Osteocyte (in vitro differentiated cells): ENCODE measurements at regions not wholly inside any gene's neighbourhood (a gene's known extent, or its start where the extent isn't known, plus 50 kb on each side); places are given as distances from the start of the nearest gene placed in this dataset.

Experiments
- DNase-seq: peaks from one replicate; pipeline ENCODE4 v3.0.0; 2021; ENCODE audit warnings: mixed read lengths; ENCODE audit not compliant: unreplicated experiment; ENCODE audit errors: extremely low spot score
- H3K27ac Mint-ChIP-seq: one replicate; pipeline ENCODE4 v1.8.0; 2021; ENCODE audit warnings: mild to moderate bottlenecking, mixed read lengths; ENCODE audit not compliant: unreplicated experiment
- H3K27me3 Mint-ChIP-seq: one replicate; pipeline ENCODE4 v1.8.0; 2021; ENCODE audit warnings: mixed read lengths; ENCODE audit not compliant: unreplicated experiment
- H3K36me3 Mint-ChIP-seq: one replicate; pipeline ENCODE4 v1.8.0; 2021; ENCODE audit warnings: mixed read lengths; ENCODE audit not compliant: unreplicated experiment
- H3K4me1 Mint-ChIP-seq: one replicate; pipeline ENCODE4 v1.8.0; 2021; ENCODE audit warnings: mixed read lengths; ENCODE audit not compliant: unreplicated experiment
- H3K4me3 Mint-ChIP-seq: one replicate; pipeline ENCODE4 v1.8.0; 2021; ENCODE audit warnings: mild to moderate bottlenecking, moderate library complexity, mixed read lengths; ENCODE audit not compliant: unreplicated experiment
- H3K9me3 Mint-ChIP-seq: one replicate; pipeline ENCODE4 v1.8.0; 2021; ENCODE audit warnings: mixed read lengths; ENCODE audit not compliant: unreplicated experiment
- CTCF ChIP-seq: fragments of 200-600 bp; sonication (generic); IDR thresholded peaks from 2 replicates; pipeline ENCODE4 v1.5.0; 2021; ENCODE audit warnings: antibody characterized with exemption, mild to moderate bottlenecking, moderate library complexity

- Mint-ChIP-seq H3K9me3 (no peaks in the 10 kb centered on the region), H3K27me3 (no peaks in the 10 kb centered on the region), H3K27ac (no peak overlapping the region), H3K4me3 (no peak overlapping the region), H3K4me1 (peaks cover 46% of the 10 kb centered on the region), H3K36me3 (no peaks in the 10 kb centered on the region)
- no peak for DNase-seq
- TF ChIP-seq CTCF = no peak
Observed at GRCh38 chr5:124871303-124871702, 124.9 kb upstream of the ZNF608 start.

- no peak overlapping the region for H3K27ac Mint-ChIP-seq
- DNase-seq = no peak
- TF ChIP-seq CTCF = no peak
- no peaks in the 10 kb centered on the region for H3K9me3 Mint-ChIP-seq
- no peaks in the 10 kb centered on the region for H3K36me3 Mint-ChIP-seq
- peaks cover 38% of the 10 kb centered on the region for H3K4me1 Mint-ChIP-seq
- H3K4me3 Mint-ChIP-seq = no peak overlapping the region
- H3K27me3 Mint-ChIP-seq = no peaks in the 10 kb centered on the region
Observed at GRCh38 chr5:124872086-124872485, 125.6 kb upstream of the ZNF608 start.

GRCh38 chr5:124872615-124873014, 126.2 kb upstream of the ZNF608 start:
- Mint-ChIP-seq H3K27ac (no peak overlapping the region), H3K4me1 (peaks cover 33% of the 10 kb centered on the region), H3K9me3 (no peaks in the 10 kb centered on the region), H3K27me3 (no peaks in the 10 kb centered on the region), H3K36me3 (no peaks in the 10 kb centered on the region), H3K4me3 (no peak overlapping the region)
- no peak for DNase-seq
- no peak for TF ChIP-seq CTCF

- Mint-ChIP-seq H3K4me3 (no peak overlapping the region), H3K27me3 (no peaks in the 10 kb centered on the region), H3K4me1 (peaks cover 28% of the 10 kb centered on the region), H3K27ac (no peak overlapping the region), H3K9me3 (no peaks in the 10 kb centered on the region), H3K36me3 (no peaks in the 10 kb centered on the region)
- DNase-seq = no peak
- no peak for TF ChIP-seq CTCF
Observed at GRCh38 chr5:124873188-124873587, 126.7 kb upstream of the ZNF608 start.

- Mint-ChIP-seq H3K27ac (no peak overlapping the region), H3K36me3 (no peaks in the 10 kb centered on the region), H3K4me3 (no peak overlapping the region), H3K4me1 (peaks cover 23% of the 10 kb centered on the region), H3K9me3 (no peaks in the 10 kb centered on the region), H3K27me3 (no peaks in the 10 kb centered on the region)
- TF ChIP-seq CTCF = no peak
- no peak for DNase-seq
Observed at GRCh38 chr5:124873713-124874112, 127.3 kb upstream of the ZNF608 start.
